ENCODE measurements at regions not wholly inside any gene's neighbourhood (a gene's known extent, or its start where the extent isn't known, plus 50 kb on each side); places are given as distances from the start of the nearest gene placed in this dataset.

DNA sequence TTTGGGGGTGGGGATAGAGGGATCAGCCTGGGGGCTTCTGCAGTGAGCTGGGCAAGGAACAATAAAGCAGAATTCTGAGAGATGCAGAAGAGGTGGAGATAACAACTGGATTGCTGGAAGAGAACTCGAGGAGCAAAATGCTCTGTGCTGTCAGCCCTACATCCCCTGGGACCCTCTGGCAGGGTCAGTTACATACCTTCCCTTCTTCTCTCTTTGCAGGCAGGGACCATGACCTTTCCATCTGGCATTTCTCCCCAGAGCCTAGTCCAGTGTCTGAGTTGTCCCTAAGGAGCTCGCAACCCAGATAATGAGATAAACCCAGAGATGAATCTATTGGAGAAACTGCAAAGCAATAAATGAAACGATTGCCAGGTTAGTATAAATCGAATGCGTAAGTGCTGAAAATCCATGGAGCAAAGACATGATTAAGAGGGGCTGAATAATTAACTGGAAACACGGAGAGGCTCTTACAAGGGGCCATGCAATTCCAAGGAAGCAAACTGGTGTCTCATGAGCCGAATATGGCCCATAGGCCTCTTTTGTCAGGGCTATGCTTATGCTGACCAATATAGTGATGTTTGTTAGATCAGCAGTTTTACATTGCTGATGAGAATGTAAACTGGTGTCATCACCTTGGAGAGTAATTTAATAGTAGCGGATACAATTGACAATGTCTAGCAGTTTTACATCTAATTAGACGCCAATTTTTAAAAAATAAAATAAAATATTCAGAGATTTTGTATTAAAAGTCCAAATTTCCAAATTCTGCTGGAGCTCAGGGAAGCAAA lies 129.4 kb upstream of the IRX5 start:
- Histone ChIP-seq H3K9me3 (no peaks in the 10 kb centered on the region), H3K4me1 (ENCODE audit: low read depth) (no peaks in the 10 kb centered on the region), H3K36me3 (ENCODE audit: low read depth) (no peaks in the 10 kb centered on the region), H3K4me3 (no peak overlapping the region)
- DNase-seq (no peak), ATAC-seq (no peak)
- TF ChIP-seq, protein P1, sequence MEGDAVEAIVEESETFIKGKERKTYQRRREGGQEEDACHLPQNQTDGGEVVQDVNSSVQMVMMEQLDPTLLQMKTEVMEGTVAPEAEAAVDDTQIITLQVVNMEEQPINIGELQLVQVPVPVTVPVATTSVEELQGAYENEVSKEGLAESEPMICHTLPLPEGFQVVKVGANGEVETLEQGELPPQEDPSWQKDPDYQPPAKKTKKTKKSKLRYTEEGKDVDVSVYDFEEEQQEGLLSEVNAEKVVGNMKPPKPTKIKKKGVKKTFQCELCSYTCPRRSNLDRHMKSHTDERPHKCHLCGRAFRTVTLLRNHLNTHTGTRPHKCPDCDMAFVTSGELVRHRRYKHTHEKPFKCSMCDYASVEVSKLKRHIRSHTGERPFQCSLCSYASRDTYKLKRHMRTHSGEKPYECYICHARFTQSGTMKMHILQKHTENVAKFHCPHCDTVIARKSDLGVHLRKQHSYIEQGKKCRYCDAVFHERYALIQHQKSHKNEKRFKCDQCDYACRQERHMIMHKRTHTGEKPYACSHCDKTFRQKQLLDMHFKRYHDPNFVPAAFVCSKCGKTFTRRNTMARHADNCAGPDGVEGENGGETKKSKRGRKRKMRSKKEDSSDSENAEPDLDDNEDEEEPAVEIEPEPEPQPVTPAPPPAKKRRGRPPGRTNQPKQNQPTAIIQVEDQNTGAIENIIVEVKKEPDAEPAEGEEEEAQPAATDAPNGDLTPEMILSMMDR (IDR thresholded peaks at IDR 0.05), result no peak
- intact Hi-C loops (cut with DNase I, micrococcal nuclease), result no loop called here

DNA sequence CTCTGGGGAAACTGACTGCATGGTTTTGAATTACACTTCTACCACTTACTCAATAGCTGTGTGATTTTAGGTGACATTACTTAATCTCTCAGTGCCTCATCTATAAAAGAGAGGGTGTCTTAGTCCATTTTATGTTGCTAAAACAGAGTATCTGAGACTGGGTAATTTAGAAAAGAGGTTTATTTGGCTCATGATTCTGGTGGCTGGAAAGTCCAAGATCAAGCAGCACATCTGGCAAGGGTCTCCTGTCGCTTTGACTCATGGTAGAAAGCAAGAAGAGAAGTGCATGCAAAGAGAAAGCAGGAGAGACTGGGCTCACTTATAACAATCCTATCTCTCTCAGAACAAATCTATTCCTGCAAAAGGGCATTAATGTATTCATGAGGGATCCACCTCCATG lies 132.4 kb upstream of the IRX5 start:
- DNase-seq (no peak), ATAC-seq (no peak)
- no peaks in the 10 kb centered on the region for H3K36me3 ChIP-seq (ENCODE audit: low read depth)
- no peaks in the 10 kb centered on the region for H3K9me3 ChIP-seq
- H3K4me3 ChIP-seq, result no peak overlapping the region
- H3K4me1 ChIP-seq (ENCODE audit: low read depth), result no peaks in the 10 kb centered on the region
- intact Hi-C loops (cut with DNase I, micrococcal nuclease), result no loop called here
- TF ChIP-seq, protein P1 (IDR thresholded peaks at IDR 0.05), result no peak

DNA sequence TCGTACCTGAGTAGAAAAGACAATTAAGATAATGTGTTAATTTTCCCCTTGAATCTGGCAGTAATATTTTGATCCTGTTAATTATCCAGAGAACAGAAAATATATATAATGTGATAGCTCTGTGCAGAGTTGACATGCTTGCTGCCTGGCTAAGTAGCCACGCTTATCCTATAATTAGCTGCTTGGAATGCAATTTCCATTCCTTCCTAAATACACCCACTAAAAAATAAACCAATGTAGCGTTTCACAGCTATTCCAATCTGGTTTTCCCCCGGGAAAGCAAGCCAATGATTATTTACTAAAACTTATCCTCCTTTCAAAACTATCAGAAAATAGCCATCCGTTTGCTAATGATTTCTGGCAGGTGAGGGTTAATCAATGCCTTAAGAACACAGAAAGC lies 134.5 kb upstream of the IRX5 start:
- ATAC-seq (no peak), DNase-seq (no peak)
- Histone ChIP-seq H3K4me1 (ENCODE audit: low read depth) (no peaks in the 10 kb centered on the region), H3K4me3 (no peak overlapping the region), H3K9me3 (no peaks in the 10 kb centered on the region), H3K36me3 (ENCODE audit: low read depth) (no peaks in the 10 kb centered on the region)
- intact Hi-C loops (cut with DNase I, micrococcal nuclease), result no loop called here
- TF ChIP-seq, protein P1 (IDR thresholded peaks at IDR 0.05), result no peak

DNA sequence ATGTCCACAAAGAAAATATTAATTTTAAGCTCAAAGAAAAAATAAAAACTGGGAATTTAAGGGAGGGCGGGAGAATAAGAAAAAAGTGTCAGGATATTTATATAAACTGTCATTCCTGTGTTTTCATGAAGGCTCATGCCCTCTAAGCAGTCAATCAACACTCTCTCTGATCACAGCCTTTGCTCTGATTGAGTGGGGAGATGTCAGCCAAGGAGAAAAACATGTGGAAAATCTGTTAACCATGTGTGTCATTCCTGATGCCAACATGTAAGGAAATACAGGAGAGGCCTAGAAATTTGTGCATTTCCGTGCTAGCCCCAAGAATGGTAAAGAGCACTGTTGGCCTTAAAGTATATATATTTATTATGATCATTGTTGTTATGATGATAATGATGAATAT lies 137.9 kb upstream of the IRX5 start:
- H3K9me3 ChIP-seq, result no peaks in the 10 kb centered on the region
- intact Hi-C loops (cut with DNase I, micrococcal nuclease), result no loop called here
- ATAC-seq (no peak), DNase-seq (no peak)
- no peak overlapping the region for H3K4me3 ChIP-seq
- H3K4me1 ChIP-seq (ENCODE audit: low read depth), result no peaks in the 10 kb centered on the region
- TF ChIP-seq, protein P1 (IDR thresholded peaks at IDR 0.05), result no peak
- no peaks in the 10 kb centered on the region for H3K36me3 ChIP-seq (ENCODE audit: low read depth)

DNA sequence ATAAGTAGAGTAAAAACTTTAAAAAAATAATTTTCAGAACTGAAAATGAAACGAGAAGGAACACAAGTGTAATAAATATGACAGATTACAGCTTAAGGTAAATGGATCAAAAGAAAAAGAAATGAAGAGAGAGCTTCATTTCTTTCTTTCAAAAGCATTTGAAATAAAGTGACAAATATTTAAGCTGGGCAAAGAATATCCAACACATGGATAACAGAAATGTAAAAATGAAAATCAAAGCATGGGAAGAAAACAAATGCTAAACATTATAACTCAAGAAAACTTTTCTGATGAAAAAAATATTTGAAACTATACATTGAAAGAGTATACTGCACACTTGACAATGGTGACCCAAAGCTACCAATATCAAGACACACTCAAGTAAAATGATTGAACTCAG lies 143.6 kb upstream of the IRX5 start:
- TF ChIP-seq, protein P1 (IDR thresholded peaks at IDR 0.05), result no peak
- H3K4me1 ChIP-seq (ENCODE audit: low read depth), result no peaks in the 10 kb centered on the region
- DNase-seq, result no peak
- no peak for ATAC-seq
- intact Hi-C loops (cut with DNase I, micrococcal nuclease), result no loop called here
- H3K9me3 ChIP-seq, result no peaks in the 10 kb centered on the region
- H3K36me3 ChIP-seq (ENCODE audit: low read depth), result no peaks in the 10 kb centered on the region
- no peak overlapping the region for H3K4me3 ChIP-seq

DNA sequence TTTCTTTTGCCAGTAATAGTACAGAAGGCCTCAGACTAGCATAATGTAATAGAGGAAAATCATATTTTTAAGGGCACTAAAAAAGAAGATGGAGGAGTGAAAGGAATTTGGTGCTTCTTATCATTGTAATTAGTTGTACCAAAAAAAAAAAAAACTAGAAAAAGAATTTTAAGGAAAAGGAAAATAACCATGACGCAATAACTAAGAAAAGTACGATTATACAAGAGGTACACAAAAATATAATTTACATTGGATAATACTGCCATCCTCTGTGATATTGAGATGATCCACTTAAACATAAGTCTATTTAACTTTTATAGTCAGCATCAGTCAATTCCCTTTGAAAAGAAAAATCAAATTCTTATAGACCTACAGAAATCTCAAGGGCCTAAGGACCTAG lies 146.7 kb upstream of the IRX5 start:
- H3K9me3 ChIP-seq, result no peaks in the 10 kb centered on the region
- ATAC-seq (no peak), DNase-seq (no peak)
- H3K36me3 ChIP-seq (ENCODE audit: low read depth), result no peaks in the 10 kb centered on the region
- intact Hi-C loops (cut with DNase I, micrococcal nuclease), result no loop called here
- TF ChIP-seq, protein P1 (IDR thresholded peaks at IDR 0.05), result no peak
- no peaks in the 10 kb centered on the region for H3K4me1 ChIP-seq (ENCODE audit: low read depth)
- H3K4me3 ChIP-seq, result no peak overlapping the region
